Spleen (tissue), 11 donors: ENCODE measurements at regions not wholly inside any gene's neighbourhood (a gene's known extent, or its start where the extent isn't known, plus 50 kb on each side); places are given as distances from the start of the nearest gene placed in this dataset.

Experiments
- DNase-seq: peaks from one replicate; pipeline ENCODE4 v3.0.0-alpha.2; 2020
- H3K27ac ChIP-seq, 8 donors: fragments of 200-600 bp; sonication (generic) in 7 of 8; 1 replicate in 4 of 8; 2 replicates in 4 of 8; pipeline versions ENCODE4 v1.5.0 to v1.8.0; 2016 to 2021; ENCODE audit warnings: inconsistent platforms in 4 of 8, mild to moderate bottlenecking in 4 of 8, moderate library complexity in 1 of 8
- H3K27me3 ChIP-seq, 7 donors: fragments of 200-600 bp; sonication (generic) in 6 of 7; replicated peaks in 1 of 7; 1 replicate in 4 of 7; 2 replicates in 3 of 7; pipeline versions ENCODE4 v1.5.0 to v1.8.0; 2016 to 2021; ENCODE audit warnings: inconsistent platforms in 3 of 7, mild to moderate bottlenecking in 1 of 7
- H3K36me3 ChIP-seq, 6 donors: fragments of 200-600 bp; sonication (generic) in 5 of 6; 1 replicate in 4 of 6; 2 replicates in 2 of 6; pipeline versions ENCODE4 v1.5.0 to v1.8.0; 2016 to 2021; ENCODE audit warnings: inconsistent platforms in 2 of 6
- H3K4me1 ChIP-seq, 6 donors: fragments of 200-600 bp; sonication (generic) in 5 of 6; 1 replicate in 3 of 6; 2 replicates in 3 of 6; pipeline versions ENCODE4 v1.5.0 to v1.8.0; 2016 to 2021; ENCODE audit warnings: inconsistent platforms in 3 of 6
- H3K4me3 ChIP-seq, 8 donors: fragments of 200-600 bp; sonication (generic) in 7 of 8; 1 replicate in 4 of 8; 2 replicates in 4 of 8; pipeline versions ENCODE4 v1.5.0 to v1.8.0; 2016 to 2021; ENCODE audit warnings: inconsistent platforms in 4 of 8, mild to moderate bottlenecking in 4 of 8, moderate library complexity in 2 of 8
- H3K9me3 ChIP-seq, 8 donors: fragments of 200-600 bp; sonication (generic) in 7 of 8; 1 replicate in 4 of 8; 2 replicates in 4 of 8; pipeline versions ENCODE4 v1.5.0 to v1.8.0; 2016 to 2021; ENCODE audit warnings: inconsistent platforms in 4 of 8
- CTCF ChIP-seq, 11 experiments: fragments of 200-600 bp in 7 of 11; fragments of 450-650 bp in 4 of 11; sonication (generic) in 4 of 11; IDR thresholded peaks in 8 of 11; conservative IDR thresholded peaks in 3 of 11; 1 replicate in 7 of 11; 2 replicates in 4 of 11; pipeline versions ENCODE4 v1.4.0 to v1.8.0; 2016 to 2021; ENCODE audit warnings: antibody characterized with exemption in 11 of 11, inconsistent platforms in 4 of 11, mild to moderate bottlenecking in 1 of 11
- POLR2A ChIP-seq, 3 donors: fragments of 450-650 bp; IDR thresholded peaks; one replicate each; pipeline ENCODE4 v1.5.1; 2017; ENCODE audit warnings: antibody characterized with exemption in 3 of 3, mild to moderate bottlenecking in 1 of 3
- POLR2AphosphoS5 ChIP-seq, 3 donors: sonication (generic); formaldehyde crosslinking; IDR thresholded peaks; one replicate each; pipeline ENCODE4 v1.5.1; 2017; ENCODE audit warnings: antibody characterized with exemption in 3 of 3
- WGBS, 5 donors: extraction: QIAGEN DNeasy Blood & Tissue Kit in 3 of 5; methylation state at CpG; one replicate each; pipeline versions ENCODE4 v1.1.5 to v1.1.7; 2013 to 2018; 5-methylcytosine and 5-hydroxymethylcytosine counted together
- intact Hi-C: fragments of 100-400 bp; cut with DNase I; formaldehyde crosslinking; loops from one replicate; pipeline ENCODE4 v1.15.0; 2023; ENCODE audit warnings: low total_unique reads
- donor health status: healthy with polysubstance abuse.
- donor health status: DM: no; HTN: no; CAD: no; lungs with moderate emphysema.
- donor health status: DM: no; HTN: no; CAD: no.
- donor health status: Bipolar disorder and iron deficiency.
- donor health status: healthy.
- donor health status: DM: no; HTN: no; CAD: no.
- donor health status: DM: yes; HTN: yes; CAD: no.

DNA sequence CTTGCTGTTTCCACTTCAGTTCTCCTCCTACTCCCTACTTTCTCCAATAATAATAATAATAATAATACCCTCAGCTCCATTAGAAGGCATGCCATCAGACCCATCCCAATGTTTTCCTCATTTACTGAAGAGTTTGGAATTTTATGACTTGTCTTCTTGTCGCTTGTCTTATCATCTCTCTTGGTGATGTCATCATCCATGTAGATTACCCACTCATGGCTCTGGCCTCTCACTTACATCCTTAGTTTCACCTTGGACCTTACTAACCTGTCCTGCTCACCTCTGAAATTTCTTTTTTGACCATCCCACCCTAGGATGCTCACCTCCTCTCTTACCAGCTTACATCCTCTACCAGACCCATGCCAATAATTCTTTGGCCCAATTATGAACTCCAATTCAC is 329.3 kb downstream of the ACTL7B start:
- Histone ChIP-seq H3K4me3 (no peak overlapping the region), H3K36me3 (no peaks in the 10 kb centered on the region), H3K9me3 (no peaks in the 10 kb centered on the region), H3K27me3 (no peaks in the 10 kb centered on the region), H3K4me1 (no peaks in the 10 kb centered on the region), H3K27ac (no peak overlapping the region)
- WGBS, 5 donors = 88 to 95% (median 93%) methylated on average over 1 of the region's 1 CpG
- DNase-seq = no peak
- intact Hi-C loops = no loop called here
- TF ChIP-seq POLR2A (IDR thresholded peaks at IDR 0.05) (no peak), CTCF (IDR thresholded peaks at IDR 0.05 in 8 of 11, conservative IDR thresholded peaks at IDR 0.05 in 3 of 11) (no peak), POLR2AphosphoS5 (IDR thresholded peaks at IDR 0.05) (no peak)

DNA sequence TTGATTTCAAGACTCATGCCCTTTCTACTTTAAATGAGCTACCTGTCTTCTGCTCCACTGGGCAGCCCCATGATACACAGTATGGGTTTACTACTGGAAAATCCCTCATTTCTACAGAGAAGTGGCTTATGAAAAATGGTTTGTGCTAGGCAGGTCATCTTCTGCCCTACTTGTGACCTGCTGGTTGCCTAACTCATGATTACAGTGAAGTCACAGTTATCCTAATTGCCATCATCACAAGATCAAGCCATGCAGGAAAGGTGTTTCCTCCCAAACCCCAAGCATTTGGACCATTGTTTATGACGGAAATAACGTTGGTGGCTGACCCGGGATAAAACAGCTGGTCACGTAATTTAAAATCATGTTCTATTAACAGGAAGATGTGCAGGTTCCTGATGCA is 330.6 kb downstream of the ACTL7B start:
- H3K27ac ChIP-seq = no peak overlapping the region
- TF ChIP-seq POLR2AphosphoS5 (IDR thresholded peaks at IDR 0.05) = no peak
- no peak for TF ChIP-seq POLR2A (IDR thresholded peaks at IDR 0.05)
- TF ChIP-seq CTCF (IDR thresholded peaks at IDR 0.05 in 8 of 11, conservative IDR thresholded peaks at IDR 0.05 in 3 of 11) = no peak
- WGBS, 5 donors = 38 to 61% (median 52%) methylated on average over 4 of the region's 4 CpGs

DNA sequence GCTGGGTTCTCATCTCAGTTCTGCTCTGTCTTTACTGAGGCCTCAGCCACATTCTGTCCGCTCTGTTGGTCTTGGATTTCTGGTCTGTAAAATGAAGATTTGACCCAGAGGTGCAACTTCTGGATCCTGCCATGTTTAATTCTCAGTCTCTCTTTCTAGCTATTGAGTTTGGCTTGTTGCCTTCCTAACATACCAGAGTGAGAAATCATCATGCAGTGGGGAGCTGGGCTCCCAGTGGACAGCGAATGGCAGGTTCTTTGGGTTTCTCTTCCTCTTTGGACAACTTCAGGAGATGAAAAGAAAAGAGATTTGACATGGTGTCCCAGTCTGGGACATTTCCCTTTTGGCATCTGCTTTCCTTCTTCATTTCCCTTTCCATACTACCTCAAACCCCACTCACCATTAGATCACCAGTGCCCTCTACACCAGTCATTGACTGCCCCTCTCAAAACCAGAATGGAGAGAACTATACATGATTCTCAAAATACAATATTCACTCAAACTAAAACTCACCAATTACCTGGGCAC is 334.7 kb downstream of the ACTL7B start:
- no peak for TF ChIP-seq POLR2A (IDR thresholded peaks at IDR 0.05)
- TF ChIP-seq CTCF (IDR thresholded peaks at IDR 0.05 in 8 of 11, conservative IDR thresholded peaks at IDR 0.05 in 3 of 11) = no peak
- no peak for TF ChIP-seq POLR2AphosphoS5 (IDR thresholded peaks at IDR 0.05)
- H3K4me3 ChIP-seq = no peak overlapping the region
- no peak overlapping the region for H3K27ac ChIP-seq
- intact Hi-C loops = no loop called here
- no peaks in the 10 kb centered on the region for H3K9me3 ChIP-seq
- no peaks in the 10 kb centered on the region for H3K27me3 ChIP-seq
- 86 to 95% (median 90%) methylated on average over 2 of the region's 2 CpGs for WGBS, 5 donors
- H3K36me3 ChIP-seq = no peaks in the 10 kb centered on the region
- DNase-seq = no peak
- no peaks in the 10 kb centered on the region for H3K4me1 ChIP-seq

More for the DNA sequence above, 330.6 kb downstream of the ACTL7B start:
- no peaks in the 10 kb centered on the region for H3K36me3 ChIP-seq
- no peak overlapping the region for H3K4me3 ChIP-seq
- no peaks in the 10 kb centered on the region for H3K4me1 ChIP-seq
- no peaks in the 10 kb centered on the region for H3K27me3 ChIP-seq
- intact Hi-C loops = no loop called here
- DNase-seq = no peak
- H3K9me3 ChIP-seq = no peaks in the 10 kb centered on the region

- H3K36me3 ChIP-seq = no peaks in the 10 kb centered on the region
- no peak overlapping the region for H3K4me3 ChIP-seq
- DNase-seq = no peak
- no peak for TF ChIP-seq CTCF (IDR thresholded peaks at IDR 0.05 in 8 of 11, conservative IDR thresholded peaks at IDR 0.05 in 3 of 11)
- TF ChIP-seq POLR2A (IDR thresholded peaks at IDR 0.05) = no peak
- no peak for TF ChIP-seq POLR2AphosphoS5 (IDR thresholded peaks at IDR 0.05)
- H3K9me3 ChIP-seq = no peaks in the 10 kb centered on the region
- no peaks in the 10 kb centered on the region for H3K4me1 ChIP-seq
- 59 to 97% (median 83%) methylated on average over 2 of the region's 2 CpGs for WGBS, 5 donors
- no peaks in the 10 kb centered on the region for H3K27me3 ChIP-seq
- H3K27ac ChIP-seq = no peak overlapping the region
- intact Hi-C loops = no loop called here
Observed at GRCh38 chr9:108519437-108519836, 336.3 kb downstream of the ACTL7B start.
